ENCODE measurements at regions not wholly inside any gene's neighbourhood (a gene's known extent, or its start where the extent isn't known, plus 50 kb on each side); places are given as distances from the start of the nearest gene placed in this dataset.

GRCh38 chr6:81962198-81962597 is 209.7 kb upstream of the TENT5A start (continued):
- TF ChIP-seq TSHZ1 (tag by site-specific recombination; IDR thresholded peaks at IDR 0.05; ENCODE audit: borderline replicate concordance): no peak
- no peak for TF ChIP-seq ZNF266 (tag by site-specific recombination; IDR thresholded peaks at IDR 0.05; ENCODE audit: low read depth)

GRCh38 chr6:81950877-81951276 is 198.4 kb upstream of the TENT5A start:
- Histone ChIP-seq H3K4me1 (ENCODE audit: control insufficient read depth, insufficient read depth, low read length) (no peaks in the 10 kb centered on the region), H3K36me3 (ENCODE audit: control insufficient read depth in 2 of 2, insufficient read depth in 1 of 2, low read length in 2 of 2) (no peaks in the 10 kb centered on the region), H3K4me3 (ENCODE audit: low read depth, low read length) (no peak overlapping the region), H3K9me3 (ENCODE audit: control insufficient read depth, insufficient read depth, low read depth, low read length) (no peaks in the 10 kb centered on the region), H3K27ac (ENCODE audit: extremely low read depth, low read depth, low read length) (no peak overlapping the region)
- POLR2A ChIA-PET: no interaction called here
- CTCF ChIA-PET: interaction anchor here (0.5 kb wide), 1 partner anchor 280 kb away, joined by 3 read pairs; no protein-coding TSS in a partner anchor
- no peak for TF ChIP-seq SETDB1 (IDR thresholded peaks at IDR 0.05; ENCODE audit: insufficient read length, low read length)
- TF ChIP-seq PRDM10 (tag by site-specific recombination; IDR thresholded peaks at IDR 0.05): no peak
- TF ChIP-seq ZNF645 (tag by site-specific recombination; IDR thresholded peaks at IDR 0.05): no peak
- no peak for TF ChIP-seq ZFP69B (tag by site-specific recombination; IDR thresholded peaks at IDR 0.05)

- Histone ChIP-seq H3K9me3 (ENCODE audit: control insufficient read depth, insufficient read depth, low read depth, low read length) (no peaks in the 10 kb centered on the region), H3K4me1 (ENCODE audit: control insufficient read depth, insufficient read depth, low read length) (no peaks in the 10 kb centered on the region), H3K27ac (ENCODE audit: extremely low read depth, low read depth, low read length) (no peak overlapping the region), H3K36me3 (ENCODE audit: control insufficient read depth in 2 of 2, insufficient read depth in 1 of 2, low read length in 2 of 2) (no peaks in the 10 kb centered on the region), H3K4me3 (ENCODE audit: low read depth, low read length) (no peak overlapping the region)
- ChIA-PET CTCF (no interaction called here), POLR2A (no interaction called here)
- TF ChIP-seq ZBTB20 (tag by site-specific recombination; IDR thresholded peaks at IDR 0.05) (no peak), SP2 (tag by site-specific recombination; IDR thresholded peaks at IDR 0.05) (no peak), GLIS2 (tag by site-specific recombination; IDR thresholded peaks at IDR 0.05) (no peak), ZNF292 (tag by site-specific recombination; IDR thresholded peaks at IDR 0.05; ENCODE audit: borderline replicate concordance, low read depth) (no peak), ZNF692 (tag by site-specific recombination; IDR thresholded peaks at IDR 0.05) (no peak), ZNF223 (tag by site-specific recombination; IDR thresholded peaks at IDR 0.05) (no peak), MZF1 (tag by site-specific recombination; IDR thresholded peaks at IDR 0.05; ENCODE audit: borderline replicate concordance) (no peak), ZNF266 (tag by site-specific recombination; IDR thresholded peaks at IDR 0.05; ENCODE audit: low read depth) (no peak), ZNF157 (tag by site-specific recombination; IDR thresholded peaks at IDR 0.05) (no peak), ZNF24 (tag by site-specific recombination; IDR thresholded peaks at IDR 0.05) (no peak), TCF7L2 (IDR thresholded peaks at IDR 0.05; ENCODE audit: borderline replicate concordance, low read depth, low read length) (no peak), ZNF239 (tag by site-specific recombination; IDR thresholded peaks at IDR 0.05) (no peak), ZBTB1 (tag by site-specific recombination; IDR thresholded peaks at IDR 0.05) (no peak), ZNF311 (tag by site-specific recombination; IDR thresholded peaks at IDR 0.05; ENCODE audit: borderline replicate concordance) (no peak), ZNF776 (tag by site-specific recombination; IDR thresholded peaks at IDR 0.05; ENCODE audit: borderline replicate concordance) (no peak), ZNF140 (tag by site-specific recombination; IDR thresholded peaks at IDR 0.05) (no peak), ZNF560 (tag by site-specific recombination; IDR thresholded peaks at IDR 0.05; ENCODE audit: borderline replicate concordance) (no peak), SALL2 (tag by site-specific recombination; IDR thresholded peaks at IDR 0.05; ENCODE audit: borderline replicate concordance) (no peak)
Observed at GRCh38 chr6:81948861-81949260, 196.4 kb upstream of the TENT5A start.

Measured in HEK293 (cell line).